Osteocyte (in vitro differentiated cells): ENCODE measurements at regions not wholly inside any gene's neighbourhood (a gene's known extent, or its start where the extent isn't known, plus 50 kb on each side); places are given as distances from the start of the nearest gene placed in this dataset.

Source experiments
- DNase-seq: peaks from one replicate; pipeline ENCODE4 v3.0.0; 2021; ENCODE audit warnings: mixed read lengths; ENCODE audit not compliant: unreplicated experiment; ENCODE audit errors: extremely low spot score
- H3K27ac Mint-ChIP-seq: one replicate; pipeline ENCODE4 v1.8.0; 2021; ENCODE audit warnings: mild to moderate bottlenecking, mixed read lengths; ENCODE audit not compliant: unreplicated experiment
- H3K27me3 Mint-ChIP-seq: one replicate; pipeline ENCODE4 v1.8.0; 2021; ENCODE audit warnings: mixed read lengths; ENCODE audit not compliant: unreplicated experiment
- H3K36me3 Mint-ChIP-seq: one replicate; pipeline ENCODE4 v1.8.0; 2021; ENCODE audit warnings: mixed read lengths; ENCODE audit not compliant: unreplicated experiment
- H3K4me1 Mint-ChIP-seq: one replicate; pipeline ENCODE4 v1.8.0; 2021; ENCODE audit warnings: mixed read lengths; ENCODE audit not compliant: unreplicated experiment
- H3K4me3 Mint-ChIP-seq: one replicate; pipeline ENCODE4 v1.8.0; 2021; ENCODE audit warnings: mild to moderate bottlenecking, moderate library complexity, mixed read lengths; ENCODE audit not compliant: unreplicated experiment
- H3K9me3 Mint-ChIP-seq: one replicate; pipeline ENCODE4 v1.8.0; 2021; ENCODE audit warnings: mixed read lengths; ENCODE audit not compliant: unreplicated experiment
- CTCF ChIP-seq: fragments of 200-600 bp; sonication (generic); IDR thresholded peaks from 2 replicates; pipeline ENCODE4 v1.5.0; 2021; ENCODE audit warnings: antibody characterized with exemption, mild to moderate bottlenecking, moderate library complexity

DNA sequence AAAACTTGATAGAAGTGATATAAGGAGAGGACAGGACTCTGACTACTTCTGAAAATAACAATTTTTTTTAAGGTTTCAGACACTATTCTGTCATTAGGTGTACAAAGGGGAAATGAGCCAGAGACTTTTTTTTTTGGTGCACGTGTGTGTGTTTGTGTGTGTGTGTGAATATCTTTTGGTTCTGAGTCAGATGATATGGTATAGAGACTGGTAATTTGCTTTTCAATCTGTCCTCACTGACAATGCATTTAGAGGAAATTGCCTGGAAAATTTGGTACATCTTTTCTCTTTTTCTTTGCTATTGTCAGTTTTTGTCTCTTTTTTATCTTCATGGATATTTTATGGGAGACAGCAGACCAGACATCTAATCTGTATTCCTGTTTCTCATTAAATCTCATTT is 59.3 kb downstream of the DDIT4L start:
- no peaks in the 10 kb centered on the region for H3K36me3 Mint-ChIP-seq
- no peaks in the 10 kb centered on the region for H3K9me3 Mint-ChIP-seq
- no peaks in the 10 kb centered on the region for H3K4me1 Mint-ChIP-seq
- H3K27ac Mint-ChIP-seq, result no peak overlapping the region
- H3K4me3 Mint-ChIP-seq, result no peak overlapping the region
- TF ChIP-seq CTCF, result no peak
- H3K27me3 Mint-ChIP-seq, result no peaks in the 10 kb centered on the region
- no peak for DNase-seq

- Mint-ChIP-seq H3K27me3 (no peaks in the 10 kb centered on the region), H3K27ac (no peak overlapping the region), H3K4me1 (no peaks in the 10 kb centered on the region), H3K4me3 (no peak overlapping the region), H3K9me3 (peaks cover under 1% of the 10 kb centered on the region), H3K36me3 (no peaks in the 10 kb centered on the region)
- TF ChIP-seq CTCF, result no peak
- DNase-seq, result no peak
Measured at GRCh38 chr4:100130491-100130890, 59.8 kb downstream of the DDIT4L start.

DNA sequence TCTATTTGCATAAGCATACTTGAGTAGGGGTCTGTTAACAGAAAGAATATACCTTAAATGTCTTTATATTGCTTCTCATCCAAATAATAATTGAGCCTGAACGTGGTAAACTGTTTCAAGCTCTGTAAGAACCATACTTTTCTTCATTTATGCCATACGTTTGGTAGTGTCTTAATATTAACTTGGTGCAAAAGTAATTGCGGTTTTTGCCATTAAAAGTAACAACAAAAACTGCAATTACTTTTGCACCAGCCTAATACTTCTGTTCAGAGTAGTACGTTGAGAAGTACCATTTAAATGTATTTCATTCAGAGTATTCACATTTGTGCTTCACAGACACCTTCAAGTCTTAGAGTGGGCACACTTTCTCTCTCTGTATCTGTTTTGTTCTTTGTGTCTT is 60.5 kb downstream of the DDIT4L start:
- no peaks in the 10 kb centered on the region for H3K36me3 Mint-ChIP-seq
- no peak overlapping the region for H3K27ac Mint-ChIP-seq
- H3K27me3 Mint-ChIP-seq, result no peaks in the 10 kb centered on the region
- DNase-seq, result no peak
- no peak overlapping the region for H3K4me3 Mint-ChIP-seq
- no peak for TF ChIP-seq CTCF
- H3K4me1 Mint-ChIP-seq, result no peaks in the 10 kb centered on the region
- peaks cover 7% of the 10 kb centered on the region for H3K9me3 Mint-ChIP-seq

DNA sequence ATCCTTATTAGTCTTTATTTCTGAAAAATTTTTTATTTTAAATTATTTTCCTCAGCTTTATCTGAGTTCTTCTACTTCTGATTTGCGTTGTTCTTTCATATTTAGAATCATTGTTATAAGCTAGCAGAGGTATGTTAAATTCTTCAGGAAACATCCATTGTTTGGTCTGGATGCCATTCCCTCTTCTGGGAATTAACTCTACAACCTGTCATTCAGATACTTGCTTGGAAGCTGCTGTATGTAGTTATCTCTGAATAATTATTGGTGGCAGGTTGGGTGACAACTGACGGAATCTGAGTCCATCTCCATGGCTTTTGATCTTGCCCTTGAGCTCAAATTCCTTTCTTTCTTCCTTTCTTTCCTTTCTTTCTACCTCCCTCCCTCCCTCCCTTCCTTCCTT is 61.9 kb downstream of the DDIT4L start:
- H3K9me3 Mint-ChIP-seq, result peaks cover 13% of the 10 kb centered on the region
- no peaks in the 10 kb centered on the region for H3K36me3 Mint-ChIP-seq
- H3K4me3 Mint-ChIP-seq, result no peak overlapping the region
- H3K4me1 Mint-ChIP-seq, result no peaks in the 10 kb centered on the region
- no peak for TF ChIP-seq CTCF
- no peak overlapping the region for H3K27ac Mint-ChIP-seq
- no peaks in the 10 kb centered on the region for H3K27me3 Mint-ChIP-seq
- DNase-seq, result no peak

- H3K9me3 Mint-ChIP-seq, result peaks cover 13% of the 10 kb centered on the region
- DNase-seq, result no peak
- no peak overlapping the region for H3K27ac Mint-ChIP-seq
- no peaks in the 10 kb centered on the region for H3K4me1 Mint-ChIP-seq
- no peak for TF ChIP-seq CTCF
- no peak overlapping the region for H3K4me3 Mint-ChIP-seq
- no peaks in the 10 kb centered on the region for H3K36me3 Mint-ChIP-seq
- no peaks in the 10 kb centered on the region for H3K27me3 Mint-ChIP-seq
Measured at GRCh38 chr4:100124715-100125114, 65.6 kb downstream of the DDIT4L start.
